ENCODE measurements at regions not wholly inside any gene's neighbourhood (a gene's known extent, or its start where the extent isn't known, plus 50 kb on each side); places are given as distances from the start of the nearest gene placed in this dataset.

DNA sequence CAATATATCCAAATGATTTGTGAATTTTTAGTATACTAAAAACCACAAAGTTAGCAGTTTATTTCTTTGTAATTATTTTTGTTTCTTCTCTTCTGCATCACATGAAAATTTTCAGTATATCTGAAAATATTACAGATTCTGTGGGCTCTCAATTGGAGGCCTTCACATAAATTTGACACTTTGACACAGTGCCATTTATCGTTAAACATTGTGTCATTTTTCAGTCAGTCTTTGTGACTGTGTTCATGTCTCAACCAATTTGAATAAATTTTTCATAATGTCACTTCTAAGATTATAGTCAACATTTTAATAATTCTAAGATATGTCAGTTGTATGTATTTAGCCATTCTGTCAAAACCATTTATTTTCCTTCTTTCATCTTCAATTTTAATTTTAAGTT lies 1303.0 kb downstream of the LRFN5 start:
- Histone ChIP-seq H3K36me3 (no peaks in the 10 kb centered on the region), H3K27ac (no peak overlapping the region), H3K4me3 (no peak overlapping the region), H3K9me3 (no peaks in the 10 kb centered on the region), H3K4me1 (no peaks in the 10 kb centered on the region), H3K27me3 (no peaks in the 10 kb centered on the region)
- WGBS, 2 donors, result 59 to 63% methylated on average over 1 of the region's 1 CpG
- DNase-seq (ENCODE audit: low spot score in 2 of 2), result no peak
- TF ChIP-seq POLR2A (IDR thresholded peaks at IDR 0.05), result no peak
- TF ChIP-seq EP300 (IDR thresholded peaks at IDR 0.05), result no peak
- TF ChIP-seq, protein P1, sequence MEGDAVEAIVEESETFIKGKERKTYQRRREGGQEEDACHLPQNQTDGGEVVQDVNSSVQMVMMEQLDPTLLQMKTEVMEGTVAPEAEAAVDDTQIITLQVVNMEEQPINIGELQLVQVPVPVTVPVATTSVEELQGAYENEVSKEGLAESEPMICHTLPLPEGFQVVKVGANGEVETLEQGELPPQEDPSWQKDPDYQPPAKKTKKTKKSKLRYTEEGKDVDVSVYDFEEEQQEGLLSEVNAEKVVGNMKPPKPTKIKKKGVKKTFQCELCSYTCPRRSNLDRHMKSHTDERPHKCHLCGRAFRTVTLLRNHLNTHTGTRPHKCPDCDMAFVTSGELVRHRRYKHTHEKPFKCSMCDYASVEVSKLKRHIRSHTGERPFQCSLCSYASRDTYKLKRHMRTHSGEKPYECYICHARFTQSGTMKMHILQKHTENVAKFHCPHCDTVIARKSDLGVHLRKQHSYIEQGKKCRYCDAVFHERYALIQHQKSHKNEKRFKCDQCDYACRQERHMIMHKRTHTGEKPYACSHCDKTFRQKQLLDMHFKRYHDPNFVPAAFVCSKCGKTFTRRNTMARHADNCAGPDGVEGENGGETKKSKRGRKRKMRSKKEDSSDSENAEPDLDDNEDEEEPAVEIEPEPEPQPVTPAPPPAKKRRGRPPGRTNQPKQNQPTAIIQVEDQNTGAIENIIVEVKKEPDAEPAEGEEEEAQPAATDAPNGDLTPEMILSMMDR (IDR thresholded peaks at IDR 0.05), result no peak

DNA sequence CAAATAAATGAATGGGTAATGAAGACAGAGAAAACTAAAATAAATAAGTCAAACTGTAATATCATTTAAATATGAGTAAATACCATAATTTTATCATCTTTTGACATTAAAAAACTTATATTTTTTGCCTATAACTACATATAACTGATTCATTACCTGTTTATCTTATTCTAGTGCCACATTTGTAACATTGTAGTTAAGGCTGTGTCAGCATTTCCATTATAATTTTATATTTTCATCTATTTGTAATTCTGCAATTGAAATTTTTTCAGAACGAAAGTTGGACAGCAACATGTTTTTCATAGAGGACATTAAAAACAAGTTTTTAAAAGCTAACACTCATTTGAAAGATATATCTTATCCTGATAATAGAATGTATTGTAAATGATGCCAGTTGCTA lies 1286.5 kb downstream of the LRFN5 start:
- no peaks in the 10 kb centered on the region for H3K36me3 ChIP-seq
- H3K27me3 ChIP-seq, result no peaks in the 10 kb centered on the region
- H3K4me1 ChIP-seq, result no peaks in the 10 kb centered on the region
- no peak overlapping the region for H3K4me3 ChIP-seq
- DNase-seq (ENCODE audit: low spot score in 2 of 2), result no peak
- 0 to 51% methylated on average over 1 of the region's 1 CpG for WGBS, 2 donors
- TF ChIP-seq POLR2A (IDR thresholded peaks at IDR 0.05) (no peak), EP300 (IDR thresholded peaks at IDR 0.05) (no peak)
- TF ChIP-seq, protein P1 (IDR thresholded peaks at IDR 0.05), result no peak
- no peak overlapping the region for H3K27ac ChIP-seq
- peaks cover 0 to 6% (median 0%) of the 10 kb centered on the region in 4 donors for H3K9me3 ChIP-seq

DNA sequence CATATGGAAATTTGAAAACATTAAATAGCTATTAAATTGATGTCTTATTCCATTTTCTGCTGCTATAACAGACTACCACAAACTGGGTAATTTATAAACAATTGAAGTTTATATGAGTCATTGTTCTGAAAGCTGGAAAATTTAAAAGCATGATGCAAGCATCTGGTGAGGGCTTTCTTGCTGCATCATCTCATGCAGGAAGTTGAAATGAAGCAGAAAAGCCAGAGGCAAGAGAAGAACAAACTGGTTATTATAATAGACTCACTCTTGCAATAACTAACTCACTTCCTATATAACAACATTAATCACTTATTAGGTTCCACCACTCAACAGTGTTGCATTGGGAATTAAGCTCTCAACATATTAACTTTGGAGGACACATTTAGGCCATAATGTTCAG lies 1277.4 kb downstream of the LRFN5 start:
- no peak for TF ChIP-seq POLR2A (IDR thresholded peaks at IDR 0.05)
- TF ChIP-seq, protein P1 (IDR thresholded peaks at IDR 0.05), result no peak
- TF ChIP-seq EP300 (IDR thresholded peaks at IDR 0.05), result no peak
- DNase-seq (ENCODE audit: low spot score in 2 of 2), result no peak
- H3K27ac ChIP-seq, result no peak overlapping the region

DNA sequence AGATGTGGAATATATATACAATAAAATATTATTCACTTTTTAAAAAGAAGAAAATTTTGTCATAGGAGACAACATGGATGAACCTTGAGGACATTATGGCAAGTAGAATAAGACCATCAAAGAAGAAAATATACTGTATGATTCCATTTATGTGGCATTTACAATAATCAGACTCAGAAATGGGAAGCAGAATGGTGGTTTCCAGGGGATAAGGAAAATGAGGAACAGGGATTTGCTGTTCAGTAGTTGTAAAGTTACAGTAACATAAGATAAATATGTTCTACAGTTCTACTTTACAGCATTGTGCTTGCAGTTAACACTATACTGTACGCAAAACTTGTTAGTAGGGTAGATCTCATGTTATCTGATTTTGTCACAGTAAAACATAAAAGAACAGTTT lies 1271.0 kb downstream of the LRFN5 start:
- 97 to 100% methylated on average over 1 of the region's 1 CpG for WGBS, 2 donors
- no peak overlapping the region for H3K27ac ChIP-seq

More for the DNA sequence above, 1277.4 kb downstream of the LRFN5 start:
- Histone ChIP-seq H3K36me3 (no peaks in the 10 kb centered on the region), H3K27me3 (no peaks in the 10 kb centered on the region), H3K4me3 (no peak overlapping the region), H3K4me1 (no peaks in the 10 kb centered on the region), H3K9me3 (peaks cover 0 to 9% (median 0%) of the 10 kb centered on the region in 4 donors)

DNA sequence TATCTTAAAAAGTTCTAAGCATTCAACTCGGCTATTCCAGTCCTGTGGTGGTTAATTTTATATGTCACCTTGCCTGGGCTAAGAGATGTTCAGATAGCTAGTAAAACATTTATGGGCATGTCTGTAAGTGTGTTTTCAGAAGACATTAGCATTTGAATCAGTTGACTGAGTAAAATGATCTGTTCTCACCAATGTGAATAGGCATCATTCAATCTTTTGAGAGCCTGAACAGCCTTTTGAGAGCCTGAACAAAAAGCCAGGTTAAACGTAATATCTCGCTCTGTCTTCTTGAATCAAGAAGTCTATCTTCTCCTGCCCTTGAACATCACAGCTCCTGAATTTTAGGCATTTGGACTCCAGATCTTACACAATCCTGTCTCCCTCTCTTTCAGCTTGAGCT lies 1266.1 kb downstream of the LRFN5 start:
- TF ChIP-seq EP300 (IDR thresholded peaks at IDR 0.05), result no peak
- TF ChIP-seq POLR2A (IDR thresholded peaks at IDR 0.05), result no peak
- H3K27ac ChIP-seq, result no peak overlapping the region
- H3K27me3 ChIP-seq, result no peaks in the 10 kb centered on the region
- H3K4me3 ChIP-seq, result no peak overlapping the region
- no peaks in the 10 kb centered on the region for H3K4me1 ChIP-seq
- no peaks in the 10 kb centered on the region for H3K9me3 ChIP-seq
- WGBS, 2 donors, result 78 to 86% methylated on average over 3 of the region's 3 CpGs
- H3K36me3 ChIP-seq, result no peaks in the 10 kb centered on the region
- DNase-seq (ENCODE audit: low spot score in 2 of 2), result no peak

More for the DNA sequence above, 1271.0 kb downstream of the LRFN5 start:
- Histone ChIP-seq H3K4me1 (no peaks in the 10 kb centered on the region), H3K36me3 (no peaks in the 10 kb centered on the region), H3K9me3 (no peaks in the 10 kb centered on the region), H3K4me3 (no peak overlapping the region), H3K27me3 (no peaks in the 10 kb centered on the region)
- DNase-seq (ENCODE audit: low spot score in 2 of 2), result no peak
- TF ChIP-seq, protein P1 (IDR thresholded peaks at IDR 0.05), result no peak
- no peak for TF ChIP-seq EP300 (IDR thresholded peaks at IDR 0.05)
- no peak for TF ChIP-seq POLR2A (IDR thresholded peaks at IDR 0.05)

DNA sequence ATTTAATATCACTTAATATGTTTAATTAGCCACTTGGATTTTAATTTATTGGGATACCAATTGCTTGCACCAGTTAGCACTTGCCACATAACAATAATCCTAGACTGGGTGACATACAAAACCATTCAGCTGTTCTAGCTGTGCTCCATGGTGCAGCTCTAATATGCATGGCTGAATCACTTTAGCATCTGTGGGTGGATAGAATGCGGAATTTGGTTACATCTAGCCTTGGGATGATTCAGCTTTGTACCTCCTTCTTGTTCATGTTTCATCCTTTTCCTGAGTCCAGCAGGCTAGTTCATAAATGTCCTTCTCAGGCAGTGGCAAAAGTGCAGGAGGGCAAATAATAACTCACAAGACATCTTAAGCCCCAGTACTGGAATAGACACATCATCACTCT lies 1263.0 kb downstream of the LRFN5 start:
- no peak for DNase-seq (ENCODE audit: low spot score in 2 of 2)
- Histone ChIP-seq H3K9me3 (no peaks in the 10 kb centered on the region), H3K36me3 (no peaks in the 10 kb centered on the region), H3K27ac (no peak overlapping the region), H3K27me3 (no peaks in the 10 kb centered on the region), H3K4me3 (no peak overlapping the region), H3K4me1 (no peaks in the 10 kb centered on the region)
- 86 to 89% methylated on average over 1 of the region's 1 CpG for WGBS, 2 donors
- TF ChIP-seq EP300 (IDR thresholded peaks at IDR 0.05) (no peak), POLR2A (IDR thresholded peaks at IDR 0.05) (no peak)
- TF ChIP-seq, protein P1 (IDR thresholded peaks at IDR 0.05), result no peak
